Testis (tissue), 2 donors: ENCODE measurements at regions not wholly inside any gene's neighbourhood (a gene's known extent, or its start where the extent isn't known, plus 50 kb on each side); places are given as distances from the start of the nearest gene placed in this dataset.

Source experiments
- POLR2A ChIP-seq: fragments of 450-650 bp; IDR thresholded peaks from one replicate; pipeline ENCODE4 v1.6.1; 2017; ENCODE audit warnings: antibody characterized with exemption, mild to moderate bottlenecking, moderate library complexity
- TF ChIP-seq, protein P1 (sequence below), 3 experiments: fragments of 450-650 bp in 2 of 3; fragments of 200-600 bp in 1 of 3; sonication (generic) in 1 of 3; IDR thresholded peaks; one replicate each; pipeline ENCODE4 v1.5.1; 2016 to 2019; ENCODE audit warnings: antibody characterized with exemption in 3 of 3, mild to moderate bottlenecking in 2 of 3, moderate library complexity in 1 of 3

- TF ChIP-seq, protein P1, sequence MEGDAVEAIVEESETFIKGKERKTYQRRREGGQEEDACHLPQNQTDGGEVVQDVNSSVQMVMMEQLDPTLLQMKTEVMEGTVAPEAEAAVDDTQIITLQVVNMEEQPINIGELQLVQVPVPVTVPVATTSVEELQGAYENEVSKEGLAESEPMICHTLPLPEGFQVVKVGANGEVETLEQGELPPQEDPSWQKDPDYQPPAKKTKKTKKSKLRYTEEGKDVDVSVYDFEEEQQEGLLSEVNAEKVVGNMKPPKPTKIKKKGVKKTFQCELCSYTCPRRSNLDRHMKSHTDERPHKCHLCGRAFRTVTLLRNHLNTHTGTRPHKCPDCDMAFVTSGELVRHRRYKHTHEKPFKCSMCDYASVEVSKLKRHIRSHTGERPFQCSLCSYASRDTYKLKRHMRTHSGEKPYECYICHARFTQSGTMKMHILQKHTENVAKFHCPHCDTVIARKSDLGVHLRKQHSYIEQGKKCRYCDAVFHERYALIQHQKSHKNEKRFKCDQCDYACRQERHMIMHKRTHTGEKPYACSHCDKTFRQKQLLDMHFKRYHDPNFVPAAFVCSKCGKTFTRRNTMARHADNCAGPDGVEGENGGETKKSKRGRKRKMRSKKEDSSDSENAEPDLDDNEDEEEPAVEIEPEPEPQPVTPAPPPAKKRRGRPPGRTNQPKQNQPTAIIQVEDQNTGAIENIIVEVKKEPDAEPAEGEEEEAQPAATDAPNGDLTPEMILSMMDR (IDR thresholded peaks at IDR 0.05), result no peak
- TF ChIP-seq POLR2A, result no peak
Measured at GRCh38 chr13:81773263-81773662, 1432.3 kb upstream of the SPRY2 start.
